ES-I3 (cell line): ENCODE measurements at regions not wholly inside any gene's neighbourhood (a gene's known extent, or its start where the extent isn't known, plus 50 kb on each side); places are given as distances from the start of the nearest gene placed in this dataset.

Source experiments
- H3K36me3 ChIP-seq: 2 replicates; pipeline ENCODE4 v1.6.1; 2013; ENCODE audit warnings: mild to moderate bottlenecking, low read length, control low read depth, moderate library complexity; ENCODE audit not compliant: insufficient read depth
- H3K4me1 ChIP-seq: 2 replicates; pipeline ENCODE4 v1.6.1; 2013; ENCODE audit warnings: mild to moderate bottlenecking, control low read depth, low read length; ENCODE audit not compliant: insufficient read depth
- H3K9ac ChIP-seq: 2 replicates; pipeline ENCODE4 v1.6.1; 2013; ENCODE audit warnings: low read depth, mild to moderate bottlenecking, low read length, moderate library complexity
- H3K9me3 ChIP-seq: 2 replicates; pipeline ENCODE4 v1.6.1; 2013; ENCODE audit warnings: mild to moderate bottlenecking, low read length, moderate library complexity; ENCODE audit not compliant: control insufficient read depth, insufficient read depth

- Histone ChIP-seq H3K36me3 (no peaks in the 10 kb centered on the region), H3K9me3 (no peaks in the 10 kb centered on the region), H3K9ac (no peak overlapping the region)
Observed at GRCh38 chr7:121525155-121525819, 129.2 kb upstream of the FAM3C start.

GRCh38 chr7:121521711-121522400 lies 125.7 kb upstream of the FAM3C start:
- Histone ChIP-seq H3K9ac (no peak overlapping the region), H3K36me3 (no peaks in the 10 kb centered on the region), H3K4me1 (no peaks in the 10 kb centered on the region), H3K9me3 (no peaks in the 10 kb centered on the region)

More at GRCh38 chr7:121525155-121525819, 129.2 kb upstream of the FAM3C start:
- H3K4me1 ChIP-seq = no peaks in the 10 kb centered on the region

GRCh38 chr7:121520911-121521310 lies 124.8 kb upstream of the FAM3C start:
- no peaks in the 10 kb centered on the region for H3K9me3 ChIP-seq
- no peak overlapping the region for H3K9ac ChIP-seq
- H3K36me3 ChIP-seq = no peaks in the 10 kb centered on the region
- H3K4me1 ChIP-seq = no peaks in the 10 kb centered on the region

GRCh38 chr7:121519548-121520521 lies 123.7 kb upstream of the FAM3C start:
- no peak overlapping the region for H3K9ac ChIP-seq
- H3K4me1 ChIP-seq = no peaks in the 10 kb centered on the region
- no peaks in the 10 kb centered on the region for H3K36me3 ChIP-seq
- no peaks in the 10 kb centered on the region for H3K9me3 ChIP-seq

GRCh38 chr7:121517591-121517990 lies 121.5 kb upstream of the FAM3C start:
- H3K9me3 ChIP-seq = no peaks in the 10 kb centered on the region; the same call in 1 of the 2 replicates
- 0 out of 2 replicates have a peak, but pooled peaks cover 4% of the 10 kb centered on the region for H3K4me1 ChIP-seq
- no peak overlapping the region for H3K9ac ChIP-seq
- no peaks in the 10 kb centered on the region for H3K36me3 ChIP-seq

- Histone ChIP-seq H3K9ac (no peak overlapping the region), H3K9me3 (peaks cover 6% of the 10 kb centered on the region), H3K36me3 (peaks cover 4% of the 10 kb centered on the region; the same call in 1 of the 2 replicates), H3K4me1 (0 out of 2 replicates have a peak, but pooled peaks cover 4% of the 10 kb centered on the region)
Observed at GRCh38 chr7:121516821-121517220, 120.7 kb upstream of the FAM3C start.

GRCh38 chr7:121515630-121516401 lies 119.7 kb upstream of the FAM3C start:
- H3K4me1 ChIP-seq = 0 out of 2 replicates have a peak, but pooled peaks cover 4% of the 10 kb centered on the region
- H3K9me3 ChIP-seq = peaks cover 16% of the 10 kb centered on the region
- no peak overlapping the region for H3K9ac ChIP-seq
- H3K36me3 ChIP-seq = peaks cover 5% of the 10 kb centered on the region; the same call in 1 of the 2 replicates

- Histone ChIP-seq H3K9me3 (peaks cover 22% of the 10 kb centered on the region), H3K36me3 (peaks cover 5% of the 10 kb centered on the region; the same call in 1 of the 2 replicates), H3K4me1 (0 out of 2 replicates have a peak, but pooled peaks cover 4% of the 10 kb centered on the region), H3K9ac (no peak overlapping the region)
Observed at GRCh38 chr7:121515229-121515628, 119.1 kb upstream of the FAM3C start.

GRCh38 chr7:121513105-121513504 lies 117.0 kb upstream of the FAM3C start:
- Histone ChIP-seq H3K36me3 (peaks cover 5% of the 10 kb centered on the region; the same call in 1 of the 2 replicates), H3K4me1 (0 out of 2 replicates have a peak, but pooled peaks cover 4% of the 10 kb centered on the region), H3K9ac (no peak overlapping the region), H3K9me3 (peaks cover 27% of the 10 kb centered on the region)

GRCh38 chr7:121510858-121511482 lies 114.9 kb upstream of the FAM3C start:
- Histone ChIP-seq H3K9me3 (peaks cover 46% of the 10 kb centered on the region), H3K36me3 (peaks cover 5% of the 10 kb centered on the region; the same call in 1 of the 2 replicates), H3K9ac (no peak overlapping the region), H3K4me1 (0 out of 2 replicates have a peak, but pooled peaks cover 4% of the 10 kb centered on the region)

GRCh38 chr7:121510302-121510701 lies 114.2 kb upstream of the FAM3C start:
- Histone ChIP-seq H3K9me3 (peaks cover 53% of the 10 kb centered on the region), H3K36me3 (peaks cover 5% of the 10 kb centered on the region; the same call in 1 of the 2 replicates), H3K9ac (no peak overlapping the region), H3K4me1 (0 out of 2 replicates have a peak, but pooled peaks cover 4% of the 10 kb centered on the region)

- no peaks in the 10 kb centered on the region for H3K4me1 ChIP-seq
- no peak overlapping the region for H3K9ac ChIP-seq
- peaks cover 59% of the 10 kb centered on the region for H3K9me3 ChIP-seq
- no peaks in the 10 kb centered on the region for H3K36me3 ChIP-seq
Observed at GRCh38 chr7:121505540-121506182, 109.6 kb upstream of the FAM3C start.

- Histone ChIP-seq H3K9ac (no peak overlapping the region), H3K36me3 (no peaks in the 10 kb centered on the region), H3K4me1 (no peaks in the 10 kb centered on the region), H3K9me3 (peaks cover 52% of the 10 kb centered on the region)
Observed at GRCh38 chr7:121505021-121505420, 108.9 kb upstream of the FAM3C start.
